Spinal cord (tissue), 9 donors: ENCODE measurements at regions not wholly inside any gene's neighbourhood (a gene's known extent, or its start where the extent isn't known, plus 50 kb on each side); places are given as distances from the start of the nearest gene placed in this dataset.

Experiments used
- DNase-seq, 6 donors: peaks; one replicate each; pipeline versions ENCODE4 v3.0.0 to v3.0.0-alpha.2; 2013 to 2015; ENCODE audit warnings: low spot score in 6 of 6, low read depth in 4 of 6
- H3K27ac ChIP-seq: one replicate; pipeline ENCODE4 v1.5.1; 2013; ENCODE audit warnings: low read depth, low read length, control low read depth
- H3K27me3 ChIP-seq: one replicate; pipeline ENCODE4 v1.6.1; 2013; ENCODE audit warnings: low read length; ENCODE audit not compliant: control insufficient read depth, insufficient read depth
- H3K36me3 ChIP-seq: one replicate; pipeline ENCODE4 v1.6.1; 2013; ENCODE audit warnings: low read length; ENCODE audit not compliant: control insufficient read depth, insufficient read depth
- H3K4me1 ChIP-seq: one replicate; pipeline ENCODE4 v1.6.1; 2013; ENCODE audit warnings: low read length; ENCODE audit not compliant: control insufficient read depth, insufficient read depth
- H3K4me3 ChIP-seq: one replicate; pipeline ENCODE4 v1.5.1; 2013; ENCODE audit warnings: low read depth, low read length, control low read depth
- H3K9me3 ChIP-seq: one replicate; pipeline ENCODE4 v1.6.1; 2013; ENCODE audit warnings: low read length; ENCODE audit not compliant: control insufficient read depth, insufficient read depth
- WGBS: methylation state at CpG from one replicate; pipeline ENCODE4 v1.1.5; 2013; ENCODE audit warnings: missing lambda C conversion rate; ENCODE audit not compliant: insufficient coverage; 5-methylcytosine and 5-hydroxymethylcytosine counted together
- donor health status: healthy.

DNA sequence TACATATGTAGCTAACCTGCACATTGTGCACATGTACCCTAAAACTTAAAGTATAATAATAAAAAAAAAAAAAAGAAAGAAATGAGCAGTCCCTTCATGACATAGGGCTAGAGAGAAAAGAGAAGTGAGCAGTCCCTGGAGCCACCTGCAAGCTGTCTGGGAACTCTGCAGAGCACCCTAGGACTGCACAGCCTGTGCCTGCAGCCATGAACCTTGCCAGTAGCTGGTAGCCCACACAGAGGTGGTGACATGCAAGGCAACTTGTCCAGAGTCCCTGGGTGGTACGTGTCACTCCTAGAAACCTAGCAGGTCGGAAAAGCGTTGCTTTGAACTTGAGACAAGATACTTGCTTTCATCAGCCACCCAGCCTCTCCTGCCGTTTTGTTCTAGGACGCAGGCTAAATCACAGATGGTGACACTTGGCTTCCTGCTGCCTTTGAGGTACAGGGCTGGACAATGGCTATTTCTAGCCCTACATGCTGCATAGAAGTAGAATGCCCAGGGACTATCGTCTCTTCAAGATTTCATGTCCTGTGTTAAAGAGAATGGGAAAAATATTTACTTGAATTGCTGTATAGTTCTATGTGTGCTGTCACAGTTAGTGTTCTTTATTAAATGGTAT lies 260.9 kb downstream of the LTN1 start:
- DNase-seq = no peak
- Histone ChIP-seq H3K4me3 (no peak overlapping the region), H3K27ac (no peak overlapping the region), H3K4me1 (no peaks in the 10 kb centered on the region), H3K9me3 (peaks cover 2% of the 10 kb centered on the region), H3K27me3 (no peaks in the 10 kb centered on the region), H3K36me3 (no peaks in the 10 kb centered on the region)
- WGBS = 79% methylated on average over 6 of the region's 6 CpGs

DNA sequence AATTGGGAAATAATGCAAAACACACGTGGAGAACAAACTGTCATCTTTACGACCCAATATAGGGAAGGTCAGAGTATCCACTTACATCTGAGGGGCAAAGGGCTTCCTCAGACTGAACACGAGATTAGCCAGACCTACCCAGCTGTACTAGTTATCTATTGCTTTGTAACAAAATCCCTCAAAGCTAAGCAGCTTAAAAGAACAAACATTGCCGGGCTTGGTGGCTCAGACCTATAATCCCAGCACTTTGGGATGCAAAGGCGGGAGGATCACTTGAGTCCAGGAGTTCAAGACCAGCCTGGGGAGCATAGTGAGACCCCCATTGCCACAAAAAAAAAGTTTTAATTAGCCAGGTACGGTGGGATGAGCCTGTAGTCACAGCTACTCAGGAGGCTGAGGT lies 262.8 kb downstream of the LTN1 start:
- no peak for DNase-seq
- H3K9me3 ChIP-seq = no peaks in the 10 kb centered on the region
- H3K36me3 ChIP-seq = no peaks in the 10 kb centered on the region
- 90% methylated on average over 3 of the region's 6 CpGs for WGBS
- H3K27me3 ChIP-seq = no peaks in the 10 kb centered on the region
- no peaks in the 10 kb centered on the region for H3K4me1 ChIP-seq
- H3K27ac ChIP-seq = no peak overlapping the region
- no peak overlapping the region for H3K4me3 ChIP-seq

DNA sequence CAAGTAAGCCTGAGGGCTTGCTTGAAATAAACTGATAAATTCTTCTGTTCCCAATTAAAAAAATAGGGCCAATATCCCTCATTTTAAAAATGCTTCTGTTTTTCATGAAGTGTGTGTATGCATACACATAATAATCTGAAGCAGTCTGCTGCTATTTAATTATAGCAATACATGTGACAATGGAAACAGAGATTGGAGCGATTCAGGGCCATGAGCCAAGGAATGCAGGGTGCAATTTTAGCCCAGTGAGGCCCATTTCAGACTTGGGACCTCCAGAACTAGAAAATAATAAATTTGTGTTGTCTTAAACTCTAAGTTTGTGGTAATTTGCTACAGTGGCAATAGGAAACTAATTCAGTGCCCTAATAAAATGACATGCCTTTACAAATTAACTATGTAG lies 264.9 kb downstream of the LTN1 start:
- DNase-seq = no peak
- H3K9me3 ChIP-seq = no peaks in the 10 kb centered on the region
- no peak overlapping the region for H3K4me3 ChIP-seq
- no peaks in the 10 kb centered on the region for H3K36me3 ChIP-seq
- no peaks in the 10 kb centered on the region for H3K4me1 ChIP-seq
- no peak overlapping the region for H3K27ac ChIP-seq
- no peaks in the 10 kb centered on the region for H3K27me3 ChIP-seq
- WGBS = 100% methylated on average over 1 of the region's 1 CpG

DNA sequence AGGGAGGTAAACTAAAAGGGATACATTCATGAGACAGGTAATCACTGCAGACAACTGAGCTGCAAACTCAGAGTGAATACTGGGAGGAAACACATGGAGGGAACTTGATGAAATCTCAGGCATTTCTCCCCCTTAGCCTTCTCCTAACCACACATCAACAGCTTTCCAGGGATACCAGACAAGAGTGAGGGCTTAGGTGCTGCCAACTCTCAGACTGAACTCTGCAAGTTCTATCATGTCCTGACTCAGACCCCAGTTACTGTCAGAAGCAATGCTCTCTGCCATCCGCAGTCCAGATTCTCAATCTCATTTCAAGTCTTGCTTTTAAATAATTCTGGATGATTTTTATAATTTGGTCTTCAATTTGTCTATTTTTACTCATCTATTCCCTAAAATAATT lies 267.3 kb downstream of the LTN1 start:
- Histone ChIP-seq H3K36me3 (no peaks in the 10 kb centered on the region), H3K9me3 (no peaks in the 10 kb centered on the region), H3K27ac (no peak overlapping the region), H3K27me3 (no peaks in the 10 kb centered on the region), H3K4me3 (no peak overlapping the region), H3K4me1 (no peaks in the 10 kb centered on the region)
- DNase-seq = no peak
- WGBS = no CpG with 5 or more reads among the region's 1 CpG

DNA sequence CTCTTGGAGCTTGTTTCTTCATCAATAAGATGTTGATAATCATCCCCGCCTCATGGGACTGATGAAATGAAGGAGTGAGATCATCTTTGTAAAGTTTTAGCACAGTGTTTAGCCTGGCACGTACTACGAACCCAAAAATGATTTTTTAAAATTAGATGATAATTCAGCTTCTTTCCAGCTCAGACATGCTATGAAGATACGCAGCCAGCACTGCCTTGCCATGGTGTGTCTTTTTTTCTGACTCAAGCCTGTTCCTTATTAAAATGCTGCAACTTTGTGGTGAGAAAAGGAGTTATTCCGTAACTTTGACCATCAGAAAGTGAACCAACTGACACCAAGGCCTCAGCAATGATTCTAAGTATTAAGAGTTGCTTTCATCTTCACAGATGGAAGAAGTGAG lies 269.0 kb downstream of the LTN1 start:
- no peak overlapping the region for H3K4me3 ChIP-seq
- DNase-seq = no peak
- H3K27me3 ChIP-seq = no peaks in the 10 kb centered on the region
- no peaks in the 10 kb centered on the region for H3K9me3 ChIP-seq
- H3K27ac ChIP-seq = no peak overlapping the region
- H3K36me3 ChIP-seq = no peaks in the 10 kb centered on the region
- no peaks in the 10 kb centered on the region for H3K4me1 ChIP-seq
- WGBS = no CpG with 5 or more reads among the region's 5 CpGs

DNA sequence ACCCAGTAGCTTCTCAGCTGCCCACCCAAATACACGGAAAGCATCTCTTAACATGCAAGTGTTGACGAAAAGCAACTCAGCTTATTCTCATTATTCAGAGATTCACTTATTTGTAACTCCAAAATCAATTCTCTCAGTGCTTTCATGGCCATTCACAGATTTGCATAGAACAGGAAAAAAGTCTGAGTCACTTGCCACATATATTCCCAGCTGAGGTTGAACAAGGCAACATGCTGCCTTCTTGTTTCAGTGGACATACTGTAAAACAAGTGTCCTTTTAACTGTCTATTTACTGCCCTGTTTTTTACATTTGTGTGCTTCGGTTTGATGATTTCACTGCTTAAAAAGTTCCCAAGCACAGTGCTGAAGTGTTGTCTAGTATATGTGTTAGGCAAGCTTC lies 273.0 kb downstream of the LTN1 start:
- Histone ChIP-seq H3K4me1 (no peaks in the 10 kb centered on the region), H3K36me3 (no peaks in the 10 kb centered on the region), H3K9me3 (no peaks in the 10 kb centered on the region), H3K4me3 (no peak overlapping the region), H3K27me3 (no peaks in the 10 kb centered on the region), H3K27ac (no peak overlapping the region)
- DNase-seq = no peak
- 83% methylated on average over 2 of the region's 3 CpGs for WGBS

DNA sequence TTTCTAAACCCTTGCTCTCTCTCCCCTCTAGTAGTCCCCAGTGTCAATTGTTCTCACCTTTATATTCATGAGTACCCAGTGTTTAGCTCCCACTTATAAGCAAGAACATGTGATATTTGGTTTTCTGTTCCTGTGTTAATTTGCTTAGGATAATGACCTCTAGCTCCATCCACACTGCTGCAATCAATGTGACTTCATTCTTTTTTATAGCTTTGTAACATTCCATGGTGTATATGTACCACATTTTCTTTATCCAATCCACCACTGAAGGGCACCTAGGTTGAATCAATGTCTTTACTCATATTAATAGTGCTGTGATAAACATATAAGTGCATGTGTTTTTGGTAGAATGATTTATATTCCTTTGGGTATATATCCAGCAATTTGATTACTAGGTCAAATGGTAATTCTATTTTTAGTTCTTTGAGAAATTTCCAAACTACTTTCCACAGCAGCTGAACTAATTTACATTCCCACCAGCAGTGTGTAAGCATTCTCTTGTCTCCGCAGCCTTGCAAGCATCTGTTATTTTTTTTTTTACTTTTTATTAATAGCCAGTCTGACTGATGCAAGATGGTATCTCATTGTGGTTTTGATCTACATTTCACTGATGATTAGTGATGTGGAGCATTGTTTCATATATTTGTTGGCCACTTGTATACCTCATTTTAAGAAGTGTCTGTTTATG lies 277.8 kb downstream of the LTN1 start:
- Histone ChIP-seq H3K9me3 (no peaks in the 10 kb centered on the region), H3K4me3 (no peak overlapping the region), H3K27ac (no peak overlapping the region), H3K4me1 (no peaks in the 10 kb centered on the region), H3K36me3 (no peaks in the 10 kb centered on the region), H3K27me3 (no peaks in the 10 kb centered on the region)
- no CpG with 5 or more reads among the region's 1 CpG for WGBS
- DNase-seq = no peak

DNA sequence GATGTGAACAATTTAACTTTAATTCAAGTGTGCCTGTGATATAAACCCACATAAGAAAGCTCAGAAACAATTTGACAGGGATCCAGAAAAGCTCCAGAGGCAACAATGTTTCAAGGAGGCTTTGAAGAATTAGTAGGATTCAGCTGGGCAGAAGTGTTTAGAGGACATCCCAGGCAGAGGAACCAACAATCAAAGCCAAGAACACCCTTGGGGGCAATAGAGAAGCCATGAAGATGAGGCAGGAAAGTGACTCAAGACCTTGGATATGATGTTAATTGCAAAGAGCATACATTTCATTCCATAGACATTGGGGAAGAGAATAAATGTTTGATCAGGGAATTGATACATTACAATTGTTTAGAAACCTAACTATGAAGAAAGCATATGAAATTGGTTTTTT lies 280.3 kb downstream of the LTN1 start:
- Histone ChIP-seq H3K36me3 (no peaks in the 10 kb centered on the region), H3K9me3 (no peaks in the 10 kb centered on the region), H3K27me3 (no peaks in the 10 kb centered on the region), H3K27ac (no peak overlapping the region), H3K4me1 (no peaks in the 10 kb centered on the region), H3K4me3 (no peak overlapping the region)
- DNase-seq = no peak

DNA sequence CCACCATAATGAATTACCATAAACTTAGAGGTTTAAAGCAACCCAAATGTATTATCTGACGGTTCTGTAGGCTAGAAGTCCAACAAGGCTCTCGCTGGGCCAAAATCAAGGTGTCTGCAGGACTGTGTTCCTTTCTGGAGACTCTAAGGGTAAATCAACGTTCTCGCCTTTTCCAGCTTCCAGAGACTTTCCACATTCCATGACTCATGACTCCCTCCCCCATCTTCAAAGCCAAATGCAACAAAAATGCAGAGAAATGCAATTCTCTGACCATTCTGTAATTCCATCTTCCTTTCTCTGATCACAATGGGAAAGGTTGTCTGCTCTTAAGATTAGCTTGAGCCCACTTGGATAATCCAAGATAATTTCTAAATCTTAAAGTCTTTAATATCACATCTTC lies 287.1 kb downstream of the LTN1 start:
- no peaks in the 10 kb centered on the region for H3K9me3 ChIP-seq
- no peaks in the 10 kb centered on the region for H3K36me3 ChIP-seq
- no peak overlapping the region for H3K27ac ChIP-seq
- no peaks in the 10 kb centered on the region for H3K4me1 ChIP-seq
- H3K27me3 ChIP-seq = no peaks in the 10 kb centered on the region
- H3K4me3 ChIP-seq = no peak overlapping the region
- no peak for DNase-seq
- WGBS = 73% methylated on average over 4 of the region's 4 CpGs

DNA sequence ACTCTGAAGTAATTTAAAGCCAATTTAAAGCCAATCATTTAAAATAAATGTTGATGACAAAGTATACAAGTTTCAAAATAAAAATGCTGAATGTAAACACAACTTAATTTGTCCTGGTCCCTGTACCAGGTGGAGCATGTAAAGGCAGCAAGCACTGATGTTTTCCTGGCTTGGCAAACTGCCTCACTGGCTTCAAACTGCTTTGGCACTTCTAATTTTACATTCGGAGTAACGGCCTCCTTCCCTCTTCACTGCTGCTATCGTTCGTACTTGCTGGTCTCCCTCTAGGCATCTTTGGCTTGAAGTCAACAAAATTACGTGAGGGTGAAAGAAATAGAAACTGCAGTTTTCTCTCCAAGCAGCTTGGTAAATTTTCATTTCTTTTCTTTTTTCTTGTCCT lies 287.9 kb downstream of the LTN1 start:
- no peak overlapping the region for H3K27ac ChIP-seq
- no peaks in the 10 kb centered on the region for H3K4me1 ChIP-seq
- peak in 3 of 6 donors; percentile 31 to 87 (median 62) for DNase-seq
- no peaks in the 10 kb centered on the region for H3K9me3 ChIP-seq
- 43% methylated on average over 2 of the region's 5 CpGs for WGBS
- no peaks in the 10 kb centered on the region for H3K27me3 ChIP-seq
- H3K36me3 ChIP-seq = no peaks in the 10 kb centered on the region
- no peak overlapping the region for H3K4me3 ChIP-seq
